ENCODE measurements at regions not wholly inside any gene's neighbourhood (a gene's known extent, or its start where the extent isn't known, plus 50 kb on each side); places are given as distances from the start of the nearest gene placed in this dataset.

GRCh38 chr16:80372341-80372740 lies 168.5 kb upstream of the DYNLRB2 start:
- no peaks in the 10 kb centered on the region for H3K4me1 ChIP-seq (ENCODE audit: control insufficient read depth, insufficient read depth, low read length)
- H3K4me3 Mint-ChIP-seq = no peak overlapping the region
- ATAC-seq (no peak), DNase-seq (no peak)
- no peak overlapping the region for H3K4me3 ChIP-seq (ENCODE audit: low read length)
- 90% methylated on average over 10 of the region's 10 CpGs for WGBS (ENCODE audit: insufficient coverage)
- H3K27me3 Mint-ChIP-seq (ENCODE audit: low read depth in 2 of 2) = peaks cover 0 to 3% of the 10 kb centered on the region in 2 donors
- no peaks in the 10 kb centered on the region for H3K36me3 Mint-ChIP-seq
- H3K36me3 ChIP-seq (ENCODE audit: control insufficient read depth, insufficient read depth, low read length) = no peaks in the 10 kb centered on the region
- H3K4me1 Mint-ChIP-seq = no peaks in the 10 kb centered on the region
- no peaks in the 10 kb centered on the region for H3K9me3 Mint-ChIP-seq
- H3K27me3 ChIP-seq (ENCODE audit: control insufficient read depth, insufficient read depth, low read length) = no peaks in the 10 kb centered on the region
- no peaks in the 10 kb centered on the region for H3K9me3 ChIP-seq (ENCODE audit: control insufficient read depth, insufficient read depth, low read length)
- intact Hi-C loops (cut with micrococcal nuclease) = no loop called here
- H3K27ac Mint-ChIP-seq = no peak overlapping the region
- TF ChIP-seq CTCF (IDR thresholded peaks at IDR 0.05) = no peak
- H3K27ac ChIP-seq (ENCODE audit: low read length) = no peak overlapping the region

GRCh38 chr16:80369138-80369958 lies 171.4 kb upstream of the DYNLRB2 start:
- no peak overlapping the region for H3K27ac ChIP-seq (ENCODE audit: low read length)
- Mint-ChIP-seq H3K4me1 (no peaks in the 10 kb centered on the region), H3K9me3 (no peaks in the 10 kb centered on the region), H3K27ac (no peak overlapping the region), H3K36me3 (no peaks in the 10 kb centered on the region), H3K4me3 (no peak overlapping the region), H3K27me3 (ENCODE audit: low read depth in 2 of 2) (peaks cover 0 to 3% of the 10 kb centered on the region in 2 donors)
- TF ChIP-seq CTCF (IDR thresholded peaks at IDR 0.05) = no peak
- 87% methylated on average over 7 of the region's 7 CpGs for WGBS (ENCODE audit: insufficient coverage)
- H3K4me3 ChIP-seq (ENCODE audit: low read length) = no peak overlapping the region
- no peak for ATAC-seq
- no peak for DNase-seq
- no peaks in the 10 kb centered on the region for H3K27me3 ChIP-seq (ENCODE audit: control insufficient read depth, insufficient read depth, low read length)
- no peaks in the 10 kb centered on the region for H3K9me3 ChIP-seq (ENCODE audit: control insufficient read depth, insufficient read depth, low read length)
- no peaks in the 10 kb centered on the region for H3K4me1 ChIP-seq (ENCODE audit: control insufficient read depth, insufficient read depth, low read length)
- intact Hi-C loops (cut with micrococcal nuclease) = no loop called here
- no peaks in the 10 kb centered on the region for H3K36me3 ChIP-seq (ENCODE audit: control insufficient read depth, insufficient read depth, low read length)

DNA sequence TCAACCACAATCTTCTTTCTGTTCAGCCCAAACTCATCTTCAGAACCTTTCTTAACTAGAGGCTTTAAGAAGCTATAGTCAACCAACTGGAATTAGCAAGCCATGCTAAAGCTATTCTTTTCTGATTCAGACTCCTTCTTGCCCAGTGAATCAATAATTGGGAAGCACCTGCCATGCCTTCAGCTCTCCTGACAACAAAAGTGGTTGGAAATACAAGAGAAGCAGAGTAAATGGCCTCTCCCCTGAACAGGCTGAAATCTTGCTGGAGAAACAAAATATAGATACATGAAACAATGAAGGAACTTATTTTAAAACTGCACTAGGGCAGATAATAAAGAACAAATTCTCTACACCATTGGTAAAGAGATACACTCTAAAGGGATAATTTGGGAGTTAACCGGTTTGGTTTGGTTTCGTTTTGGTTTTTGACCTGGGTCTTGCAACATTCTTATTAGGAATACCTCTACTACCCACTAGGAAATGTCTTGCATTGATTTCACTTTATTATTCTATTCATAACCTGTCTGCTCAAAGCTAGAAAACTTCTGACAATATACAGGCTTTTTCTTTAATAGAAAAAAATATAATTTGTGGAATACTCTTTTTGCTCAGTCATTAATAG lies 173.6 kb upstream of the DYNLRB2 start:
- TF ChIP-seq CTCF (IDR thresholded peaks at IDR 0.05) = no peak
- intact Hi-C loops (cut with micrococcal nuclease) = no loop called here
- Mint-ChIP-seq H3K27me3 (ENCODE audit: low read depth in 2 of 2) (peaks cover 0 to 6% of the 10 kb centered on the region in 2 donors), H3K4me3 (no peak overlapping the region), H3K9me3 (no peaks in the 10 kb centered on the region), H3K36me3 (no peaks in the 10 kb centered on the region), H3K4me1 (no peaks in the 10 kb centered on the region), H3K27ac (no peak overlapping the region)
- Histone ChIP-seq H3K27ac (ENCODE audit: low read length) (no peak overlapping the region), H3K36me3 (ENCODE audit: control insufficient read depth, insufficient read depth, low read length) (no peaks in the 10 kb centered on the region), H3K27me3 (ENCODE audit: control insufficient read depth, insufficient read depth, low read length) (no peaks in the 10 kb centered on the region), H3K9me3 (ENCODE audit: control insufficient read depth, insufficient read depth, low read length) (no peaks in the 10 kb centered on the region), H3K4me1 (ENCODE audit: control insufficient read depth, insufficient read depth, low read length) (no peaks in the 10 kb centered on the region), H3K4me3 (ENCODE audit: low read length) (no peak overlapping the region)
- ATAC-seq = no peak
- no CpG with 5 or more reads among the region's 2 CpGs for WGBS (ENCODE audit: insufficient coverage)
- DNase-seq = no peak
